WTC11 (cell line): ENCODE measurements at regions not wholly inside any gene's neighbourhood (a gene's known extent, or its start where the extent isn't known, plus 50 kb on each side); places are given as distances from the start of the nearest gene placed in this dataset.

Experiments
- ATAC-seq: fragments of 200-7000 bp; cut with Tn5 transposase; 2 replicates; pipeline ENCODE4 v1.10.0; 2021; ENCODE audit warnings: mild to moderate bottlenecking, moderate library complexity
- CTCF ChIA-PET: fragments of 300-600 bp; sonication (Branson Sonifier 250); formaldehyde crosslinking; loops from one replicate; lab custom pipeline; 2021; ENCODE audit warnings: antibody characterized with exemption; lab: Charles Lee
- POLR2A ChIA-PET: fragments of 350-600 bp; sonication (Branson Sonifier 250); formaldehyde crosslinking; loops from one replicate; lab custom pipeline; 2021; ENCODE audit warnings: antibody characterized with exemption; lab: Charles Lee
- DNase-seq: peaks from one replicate; pipeline ENCODE4 v3.0.0; 2021; ENCODE audit warnings: low spot score
- H3K27ac Mint-ChIP-seq: 2 replicates; pipeline ENCODE4 v1.8.0; 2021; ENCODE audit warnings: mixed read lengths
- H3K27me3 Mint-ChIP-seq: 2 replicates; pipeline ENCODE4 v1.8.0; 2021; ENCODE audit warnings: low read depth, mild to moderate bottlenecking, moderate library complexity, mixed read lengths
- H3K36me3 Mint-ChIP-seq: 2 replicates; pipeline ENCODE4 v1.8.0; 2021; ENCODE audit warnings: mixed read lengths
- H3K4me1 Mint-ChIP-seq: 2 replicates; pipeline ENCODE4 v1.8.0; 2022; ENCODE audit warnings: mixed read lengths
- H3K4me3 Mint-ChIP-seq: 2 replicates; pipeline ENCODE4 v1.8.0; 2021; ENCODE audit warnings: mild to moderate bottlenecking, moderate library complexity, mixed read lengths
- H3K9me3 Mint-ChIP-seq: 2 replicates; pipeline ENCODE4 v1.8.0; 2021; ENCODE audit warnings: mixed read lengths
- CREM ChIP-seq: sonication (generic); formaldehyde crosslinking; IDR thresholded peaks from 2 replicates; pipeline ENCODE4 v1.8.1; 2022; ENCODE audit warnings: mild to moderate bottlenecking, missing genetic modification reagents, moderate library complexity
- EMX1 ChIP-seq: fragments of 250-450 bp; sonication (Bioruptor Pico); IDR thresholded peaks from 2 replicates; pipeline ENCODE4 v1.8.0; 2021; ENCODE audit warnings: mild to moderate bottlenecking
- FOXP1 ChIP-seq: sonication (generic); formaldehyde crosslinking; IDR thresholded peaks from 2 replicates; pipeline ENCODE4 v1.8.0; 2022; ENCODE audit warnings: missing genetic modification reagents, mild to moderate bottlenecking, moderate library complexity, borderline replicate concordance
- RELA ChIP-seq: sonication (generic); formaldehyde crosslinking; IDR thresholded peaks from 2 replicates; pipeline ENCODE4 v1.8.1; 2022; ENCODE audit warnings: missing genetic modification reagents, mild to moderate bottlenecking, borderline replicate concordance
- SMAD3 ChIP-seq: sonication (generic); formaldehyde crosslinking; IDR thresholded peaks from 2 replicates; pipeline ENCODE4 v1.8.0; 2022; ENCODE audit warnings: missing genetic modification reagents, mild to moderate bottlenecking, borderline replicate concordance
- TCF7 ChIP-seq: sonication (generic); formaldehyde crosslinking; IDR thresholded peaks from 2 replicates; pipeline ENCODE4 v1.8.0; 2022; ENCODE audit warnings: mild to moderate bottlenecking, low read depth, missing genetic modification reagents, moderate library complexity
- TEAD4 ChIP-seq: sonication (generic); formaldehyde crosslinking; IDR thresholded peaks from 2 replicates; pipeline ENCODE4 v1.8.0; 2022; ENCODE audit warnings: mild to moderate bottlenecking, missing genetic modification reagents
- ZNF219 ChIP-seq: sonication (generic); formaldehyde crosslinking; IDR thresholded peaks from 2 replicates; pipeline ENCODE4 v1.8.0; 2023; ENCODE audit warnings: missing genetic modification reagents, mild to moderate bottlenecking, borderline replicate concordance
- TF ChIP-seq, protein P1 (sequence below): sonication (generic); formaldehyde crosslinking; IDR thresholded peaks from 2 replicates; pipeline ENCODE4 v1.8.1; 2022; ENCODE audit warnings: low read depth, missing genetic modification reagents, borderline replicate concordance
- TF ChIP-seq, protein P2 (sequence below): sonication (generic); formaldehyde crosslinking; IDR thresholded peaks from 2 replicates; pipeline ENCODE4 v1.8.1; 2022; ENCODE audit warnings: mild to moderate bottlenecking, moderate library complexity, missing genetic modification reagents
- TF ChIP-seq, protein P3 (sequence below): sonication (generic); formaldehyde crosslinking; IDR thresholded peaks from 2 replicates; pipeline ENCODE4 v1.8.0; 2023; ENCODE audit warnings: mild to moderate bottlenecking, missing genetic modification reagents
- TF ChIP-seq, protein P4 (sequence below): sonication (generic); formaldehyde crosslinking; IDR thresholded peaks from 2 replicates; pipeline ENCODE4 v1.8.0; 2023; ENCODE audit warnings: missing genetic modification reagents
- TF ChIP-seq, protein P5 (sequence below): sonication (generic); formaldehyde crosslinking; IDR thresholded peaks from 2 replicates; pipeline ENCODE4 v1.8.0; 2023; ENCODE audit warnings: missing genetic modification reagents, mild to moderate bottlenecking, borderline replicate concordance
- TF ChIP-seq, protein P6 (sequence below): sonication (generic); formaldehyde crosslinking; IDR thresholded peaks from 2 replicates; pipeline ENCODE4 v1.8.1; 2023; ENCODE audit warnings: mild to moderate bottlenecking, moderate library complexity, missing genetic modification reagents
- TF ChIP-seq, protein P7 (sequence below): fragments of 250-450 bp; sonication (Bioruptor Pico); conservative IDR thresholded peaks from 2 replicates; pipeline ENCODE4 v1.9.0; 2021; ENCODE audit warnings: mild to moderate bottlenecking
- TF ChIP-seq, protein P8 (sequence below): sonication (generic); formaldehyde crosslinking; IDR thresholded peaks from 2 replicates; pipeline ENCODE4 v1.8.1; 2022; ENCODE audit warnings: mild to moderate bottlenecking, missing genetic modification reagents, moderate library complexity, borderline replicate concordance

DNA sequence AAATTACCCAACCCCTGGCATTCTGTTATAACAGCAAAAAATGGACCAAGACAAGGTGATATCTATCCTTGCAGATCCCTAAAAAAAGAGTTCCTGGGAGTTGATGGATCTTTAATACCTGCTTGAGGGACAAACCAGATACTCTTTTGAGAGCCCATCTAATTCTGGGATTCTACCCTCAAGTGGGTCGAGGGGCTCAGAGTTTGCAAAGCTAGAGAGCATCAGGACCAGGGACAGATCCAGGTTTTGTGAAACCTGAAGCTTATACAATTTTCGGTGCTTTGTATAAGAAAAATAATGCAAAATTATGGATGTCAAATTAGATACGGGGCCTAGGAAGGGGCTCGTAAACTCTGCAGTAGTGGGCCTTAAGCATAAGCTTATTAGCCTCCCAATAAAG, 130.5 kb upstream of the CRHR1 start:
- Mint-ChIP-seq H3K27me3 (no peaks in the 10 kb centered on the region), H3K4me3 (no peak overlapping the region), H3K27ac (no peak overlapping the region), H3K4me1 (peaks cover 11% of the 10 kb centered on the region), H3K36me3 (no peaks in the 10 kb centered on the region), H3K9me3 (no peaks in the 10 kb centered on the region)
- DNase-seq (no peak), ATAC-seq (no peak)
- no peak for TF ChIP-seq EMX1
- TF ChIP-seq SMAD3 (CRISPR knock-in tag): no peak
- no peak for TF ChIP-seq ZNF219
- TF ChIP-seq TEAD4 (CRISPR knock-in tag): no peak
- TF ChIP-seq, protein P1, sequence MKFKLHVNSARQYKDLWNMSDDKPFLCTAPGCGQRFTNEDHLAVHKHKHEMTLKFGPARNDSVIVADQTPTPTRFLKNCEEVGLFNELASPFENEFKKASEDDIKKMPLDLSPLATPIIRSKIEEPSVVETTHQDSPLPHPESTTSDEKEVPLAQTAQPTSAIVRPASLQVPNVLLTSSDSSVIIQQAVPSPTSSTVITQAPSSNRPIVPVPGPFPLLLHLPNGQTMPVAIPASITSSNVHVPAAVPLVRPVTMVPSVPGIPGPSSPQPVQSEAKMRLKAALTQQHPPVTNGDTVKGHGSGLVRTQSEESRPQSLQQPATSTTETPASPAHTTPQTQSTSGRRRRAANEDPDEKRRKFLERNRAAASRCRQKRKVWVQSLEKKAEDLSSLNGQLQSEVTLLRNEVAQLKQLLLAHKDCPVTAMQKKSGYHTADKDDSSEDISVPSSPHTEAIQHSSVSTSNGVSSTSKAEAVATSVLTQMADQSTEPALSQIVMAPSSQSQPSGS (CRISPR knock-in tag): no peak
- POLR2A ChIA-PET: no interaction called here
- CTCF ChIA-PET: interaction anchor here (1.1 to 1.7 kb wide), 2 partner anchors 13 to 179 kb away, joined by 4 to 7 read pairs; no protein-coding TSS in a partner anchor

DNA sequence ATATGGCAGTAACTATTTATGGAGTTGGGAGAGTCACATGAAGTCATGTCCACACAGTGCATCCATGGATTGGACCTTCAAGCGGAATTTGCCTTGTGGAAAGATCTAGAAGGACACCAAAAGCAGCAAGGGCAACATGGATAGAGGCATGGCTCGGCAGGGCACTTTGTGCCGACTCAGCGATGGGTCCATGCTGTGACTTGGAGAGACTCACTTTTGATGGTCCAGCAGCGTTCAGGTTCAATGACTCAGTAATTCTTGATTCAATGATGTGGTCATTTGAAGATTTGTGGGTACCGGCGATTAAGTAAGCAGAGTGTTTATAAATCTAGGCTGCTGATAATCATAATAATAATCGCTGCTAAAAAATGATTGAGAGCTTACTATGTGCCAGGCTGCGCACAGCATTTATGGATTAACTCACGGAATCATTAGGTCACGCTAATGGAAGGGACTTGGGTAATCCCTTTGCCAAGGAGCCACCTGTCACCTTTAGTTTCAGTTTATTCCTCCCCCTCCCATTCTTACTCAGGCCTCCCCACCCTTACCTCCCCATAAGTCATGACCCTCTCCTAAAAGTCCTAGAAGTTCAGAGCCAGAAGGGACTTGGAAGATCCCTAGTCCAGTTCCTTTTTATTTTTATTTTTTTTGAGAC, 127.5 kb upstream of the CRHR1 start:
- H3K4me1 Mint-ChIP-seq: no peaks in the 10 kb centered on the region
- no peak for DNase-seq
- no peak for ATAC-seq
- CTCF ChIA-PET: interaction anchor here (0.7 to 1.9 kb wide), 2 partner anchors 9 to 126 kb away, joined by 3 to 5 read pairs; no protein-coding TSS in a partner anchor
- H3K4me3 Mint-ChIP-seq: no peak overlapping the region
- H3K27ac Mint-ChIP-seq: no peak overlapping the region
- H3K27me3 Mint-ChIP-seq: no peaks in the 10 kb centered on the region
- TF ChIP-seq, protein P2, sequence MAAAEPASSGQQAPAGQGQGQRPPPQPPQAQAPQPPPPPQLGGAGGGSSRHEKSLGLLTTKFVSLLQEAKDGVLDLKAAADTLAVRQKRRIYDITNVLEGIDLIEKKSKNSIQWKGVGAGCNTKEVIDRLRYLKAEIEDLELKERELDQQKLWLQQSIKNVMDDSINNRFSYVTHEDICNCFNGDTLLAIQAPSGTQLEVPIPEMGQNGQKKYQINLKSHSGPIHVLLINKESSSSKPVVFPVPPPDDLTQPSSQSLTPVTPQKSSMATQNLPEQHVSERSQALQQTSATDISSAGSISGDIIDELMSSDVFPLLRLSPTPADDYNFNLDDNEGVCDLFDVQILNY (CRISPR knock-in tag): no peak
- TF ChIP-seq TCF7 (CRISPR knock-in tag): no peak
- TF ChIP-seq FOXP1 (CRISPR knock-in tag): no peak
- TF ChIP-seq, protein P3, sequence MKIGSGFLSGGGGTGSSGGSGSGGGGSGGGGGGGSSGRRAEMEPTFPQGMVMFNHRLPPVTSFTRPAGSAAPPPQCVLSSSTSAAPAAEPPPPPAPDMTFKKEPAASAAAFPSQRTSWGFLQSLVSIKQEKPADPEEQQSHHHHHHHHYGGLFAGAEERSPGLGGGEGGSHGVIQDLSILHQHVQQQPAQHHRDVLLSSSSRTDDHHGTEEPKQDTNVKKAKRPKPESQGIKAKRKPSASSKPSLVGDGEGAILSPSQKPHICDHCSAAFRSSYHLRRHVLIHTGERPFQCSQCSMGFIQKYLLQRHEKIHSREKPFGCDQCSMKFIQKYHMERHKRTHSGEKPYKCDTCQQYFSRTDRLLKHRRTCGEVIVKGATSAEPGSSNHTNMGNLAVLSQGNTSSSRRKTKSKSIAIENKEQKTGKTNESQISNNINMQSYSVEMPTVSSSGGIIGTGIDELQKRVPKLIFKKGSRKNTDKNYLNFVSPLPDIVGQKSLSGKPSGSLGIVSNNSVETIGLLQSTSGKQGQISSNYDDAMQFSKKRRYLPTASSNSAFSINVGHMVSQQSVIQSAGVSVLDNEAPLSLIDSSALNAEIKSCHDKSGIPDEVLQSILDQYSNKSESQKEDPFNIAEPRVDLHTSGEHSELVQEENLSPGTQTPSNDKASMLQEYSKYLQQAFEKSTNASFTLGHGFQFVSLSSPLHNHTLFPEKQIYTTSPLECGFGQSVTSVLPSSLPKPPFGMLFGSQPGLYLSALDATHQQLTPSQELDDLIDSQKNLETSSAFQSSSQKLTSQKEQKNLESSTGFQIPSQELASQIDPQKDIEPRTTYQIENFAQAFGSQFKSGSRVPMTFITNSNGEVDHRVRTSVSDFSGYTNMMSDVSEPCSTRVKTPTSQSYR (CRISPR knock-in tag): no peak
- TF ChIP-seq, protein P4, sequence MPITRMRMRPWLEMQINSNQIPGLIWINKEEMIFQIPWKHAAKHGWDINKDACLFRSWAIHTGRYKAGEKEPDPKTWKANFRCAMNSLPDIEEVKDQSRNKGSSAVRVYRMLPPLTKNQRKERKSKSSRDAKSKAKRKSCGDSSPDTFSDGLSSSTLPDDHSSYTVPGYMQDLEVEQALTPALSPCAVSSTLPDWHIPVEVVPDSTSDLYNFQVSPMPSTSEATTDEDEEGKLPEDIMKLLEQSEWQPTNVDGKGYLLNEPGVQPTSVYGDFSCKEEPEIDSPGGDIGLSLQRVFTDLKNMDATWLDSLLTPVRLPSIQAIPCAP: no peak
- TF ChIP-seq CREM: no peak
- TF ChIP-seq, protein P5, sequence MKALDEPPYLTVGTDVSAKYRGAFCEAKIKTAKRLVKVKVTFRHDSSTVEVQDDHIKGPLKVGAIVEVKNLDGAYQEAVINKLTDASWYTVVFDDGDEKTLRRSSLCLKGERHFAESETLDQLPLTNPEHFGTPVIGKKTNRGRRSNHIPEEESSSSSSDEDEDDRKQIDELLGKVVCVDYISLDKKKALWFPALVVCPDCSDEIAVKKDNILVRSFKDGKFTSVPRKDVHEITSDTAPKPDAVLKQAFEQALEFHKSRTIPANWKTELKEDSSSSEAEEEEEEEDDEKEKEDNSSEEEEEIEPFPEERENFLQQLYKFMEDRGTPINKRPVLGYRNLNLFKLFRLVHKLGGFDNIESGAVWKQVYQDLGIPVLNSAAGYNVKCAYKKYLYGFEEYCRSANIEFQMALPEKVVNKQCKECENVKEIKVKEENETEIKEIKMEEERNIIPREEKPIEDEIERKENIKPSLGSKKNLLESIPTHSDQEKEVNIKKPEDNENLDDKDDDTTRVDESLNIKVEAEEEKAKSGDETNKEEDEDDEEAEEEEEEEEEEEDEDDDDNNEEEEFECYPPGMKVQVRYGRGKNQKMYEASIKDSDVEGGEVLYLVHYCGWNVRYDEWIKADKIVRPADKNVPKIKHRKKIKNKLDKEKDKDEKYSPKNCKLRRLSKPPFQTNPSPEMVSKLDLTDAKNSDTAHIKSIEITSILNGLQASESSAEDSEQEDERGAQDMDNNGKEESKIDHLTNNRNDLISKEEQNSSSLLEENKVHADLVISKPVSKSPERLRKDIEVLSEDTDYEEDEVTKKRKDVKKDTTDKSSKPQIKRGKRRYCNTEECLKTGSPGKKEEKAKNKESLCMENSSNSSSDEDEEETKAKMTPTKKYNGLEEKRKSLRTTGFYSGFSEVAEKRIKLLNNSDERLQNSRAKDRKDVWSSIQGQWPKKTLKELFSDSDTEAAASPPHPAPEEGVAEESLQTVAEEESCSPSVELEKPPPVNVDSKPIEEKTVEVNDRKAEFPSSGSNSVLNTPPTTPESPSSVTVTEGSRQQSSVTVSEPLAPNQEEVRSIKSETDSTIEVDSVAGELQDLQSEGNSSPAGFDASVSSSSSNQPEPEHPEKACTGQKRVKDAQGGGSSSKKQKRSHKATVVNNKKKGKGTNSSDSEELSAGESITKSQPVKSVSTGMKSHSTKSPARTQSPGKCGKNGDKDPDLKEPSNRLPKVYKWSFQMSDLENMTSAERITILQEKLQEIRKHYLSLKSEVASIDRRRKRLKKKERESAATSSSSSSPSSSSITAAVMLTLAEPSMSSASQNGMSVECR (CRISPR knock-in tag): no peak
- TF ChIP-seq, protein P6, sequence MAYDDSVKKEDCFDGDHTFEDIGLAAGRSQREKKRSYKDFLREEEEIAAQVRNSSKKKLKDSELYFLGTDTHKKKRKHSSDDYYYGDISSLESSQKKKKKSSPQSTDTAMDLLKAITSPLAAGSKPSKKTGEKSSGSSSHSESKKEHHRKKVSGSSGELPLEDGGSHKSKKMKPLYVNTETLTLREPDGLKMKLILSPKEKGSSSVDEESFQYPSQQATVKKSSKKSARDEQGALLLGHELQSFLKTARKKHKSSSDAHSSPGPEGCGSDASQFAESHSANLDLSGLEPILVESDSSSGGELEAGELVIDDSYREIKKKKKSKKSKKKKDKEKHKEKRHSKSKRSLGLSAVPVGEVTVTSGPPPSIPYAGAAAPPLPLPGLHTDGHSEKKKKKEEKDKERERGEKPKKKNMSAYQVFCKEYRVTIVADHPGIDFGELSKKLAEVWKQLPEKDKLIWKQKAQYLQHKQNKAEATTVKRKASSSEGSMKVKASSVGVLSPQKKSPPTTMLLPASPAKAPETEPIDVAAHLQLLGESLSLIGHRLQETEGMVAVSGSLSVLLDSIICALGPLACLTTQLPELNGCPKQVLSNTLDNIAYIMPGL (CRISPR knock-in tag): no peak
- TF ChIP-seq, protein P7, sequence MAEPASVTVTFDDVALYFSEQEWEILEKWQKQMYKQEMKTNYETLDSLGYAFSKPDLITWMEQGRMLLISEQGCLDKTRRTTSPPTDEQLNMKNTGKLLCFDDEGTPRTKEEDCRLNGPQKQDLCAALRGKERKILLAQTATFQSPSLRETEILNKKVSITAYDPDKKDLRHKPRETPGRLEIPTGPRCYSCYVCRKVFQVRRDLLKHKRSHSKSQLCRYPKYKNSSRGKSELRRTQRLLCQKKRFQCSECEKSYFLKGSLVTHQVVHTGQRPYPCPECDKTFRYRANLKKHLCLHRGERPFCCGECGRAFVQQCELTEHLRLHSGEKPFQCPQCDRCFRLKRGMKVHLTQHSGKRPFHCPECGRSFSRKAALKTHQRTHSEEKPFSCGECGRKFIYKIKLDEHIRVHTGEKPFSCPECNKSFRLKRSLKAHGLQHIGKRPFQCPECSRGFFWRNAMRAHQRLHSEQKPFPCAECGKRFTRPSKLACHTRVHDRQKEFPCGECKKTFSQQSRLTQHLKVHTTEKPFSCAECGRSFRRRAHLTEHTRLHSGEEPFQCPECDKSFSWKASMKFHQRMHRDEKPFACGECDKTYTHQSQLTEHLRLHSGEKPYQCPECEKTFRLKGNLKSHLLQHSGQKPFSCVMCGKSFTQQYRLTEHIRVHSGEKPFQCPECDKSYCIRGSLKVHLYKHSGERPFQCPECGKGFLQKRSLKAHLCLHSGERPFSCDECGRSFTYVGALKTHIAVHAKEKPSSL (CRISPR knock-in tag): no peak
- TF ChIP-seq RELA (CRISPR knock-in tag): no peak
- no peak for TF ChIP-seq SMAD3 (CRISPR knock-in tag)
- TF ChIP-seq, protein P8, sequence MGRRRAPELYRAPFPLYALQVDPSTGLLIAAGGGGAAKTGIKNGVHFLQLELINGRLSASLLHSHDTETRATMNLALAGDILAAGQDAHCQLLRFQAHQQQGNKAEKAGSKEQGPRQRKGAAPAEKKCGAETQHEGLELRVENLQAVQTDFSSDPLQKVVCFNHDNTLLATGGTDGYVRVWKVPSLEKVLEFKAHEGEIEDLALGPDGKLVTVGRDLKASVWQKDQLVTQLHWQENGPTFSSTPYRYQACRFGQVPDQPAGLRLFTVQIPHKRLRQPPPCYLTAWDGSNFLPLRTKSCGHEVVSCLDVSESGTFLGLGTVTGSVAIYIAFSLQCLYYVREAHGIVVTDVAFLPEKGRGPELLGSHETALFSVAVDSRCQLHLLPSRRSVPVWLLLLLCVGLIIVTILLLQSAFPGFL (CRISPR knock-in tag): no peak
- TF ChIP-seq, all 79 proteins: peak for 0
- POLR2A ChIA-PET: no interaction called here
- no peaks in the 10 kb centered on the region for H3K9me3 Mint-ChIP-seq
- H3K36me3 Mint-ChIP-seq: no peaks in the 10 kb centered on the region
